K562 (cell line): ENCODE measurements at regions not wholly inside any gene's neighbourhood (a gene's known extent, or its start where the extent isn't known, plus 50 kb on each side); places are given as distances from the start of the nearest gene placed in this dataset.

Source experiments
- ATAC-seq: fragments of 200-7000 bp; cut with Tn5 transposase; 3 replicates; pipeline ENCODE4 v1.9.1; 2020; ENCODE audit warnings: moderate library complexity
- BruUV-seq: library from RNA; stranded (reverse); fragments of 400-500 nt; replicated peaks from 2 replicates; lab custom pipeline; 2021; lab: Mats Ljungman, UMichigan
- CTCF ChIA-PET: fragments of 300-600 bp; formaldehyde crosslinking; extraction: SDS; loops from one replicate; lab custom pipeline; 2021; ENCODE audit warnings: low intra/inter-chr PET ratio; lab: Yijun Ruan, JAX
- POLR2A ChIA-PET: fragments of 300-600, 350-650 bp; sonication (Branson Sonifier 250); formaldehyde crosslinking; extraction: SDS; loops from one replicate; lab custom pipeline; 2021; ENCODE audit warnings: antibody characterized with exemption, inconsistent platforms; lab: Yijun Ruan, JAX
- DNase-seq, 4 experiments: peaks; one replicate each; pipeline versions ENCODE4 v3.0.0 to v3.0.0-alpha.2; 2011 to 2018; ENCODE audit warnings: low spot score in 3 of 4, mixed read lengths in 3 of 4; ENCODE audit errors: extremely low read depth in 1 of 4
- FAIRE-seq: peaks from 2 replicates; lab custom pipeline; 2011; peaks lifted over from hg19 to GRCh38; lab: Jason Lieb, UNC
- H2AFZ ChIP-seq: 2 replicates; pipeline ENCODE4 v1.6.0; 2011; ENCODE audit warnings: low read depth, low read length, control low read depth, inconsistent platforms
- H3K27ac ChIP-seq: fragments of 200-600 bp; 3 replicates; pipeline ENCODE4 v1.8.0; 2011; ENCODE audit warnings: low read depth, mild to moderate bottlenecking, control low read depth, inconsistent platforms, low read length, moderate library complexity, mixed read lengths; ENCODE audit errors: extremely low read depth
- H3K27me3 ChIP-seq, 2 experiments: fragments of 300-600 bp in 1 of 2; 2 replicates in 1 of 2; 3 replicates in 1 of 2; pipeline versions ENCODE4 v1.6.0 to v1.8.0; 2011; ENCODE audit warnings: inconsistent platforms in 2 of 2, low read length in 2 of 2, mild to moderate bottlenecking in 1 of 2, mixed read lengths in 1 of 2, moderate library complexity in 1 of 2; ENCODE audit not compliant: control insufficient read depth in 2 of 2, insufficient read depth in 2 of 2
- H3K36me3 ChIP-seq: fragments of 300-600 bp; 3 replicates; pipeline ENCODE4 v1.8.0; 2011; ENCODE audit warnings: mild to moderate bottlenecking, low read length, inconsistent platforms; ENCODE audit not compliant: control insufficient read depth, insufficient read depth
- H3K4me1 ChIP-seq, 2 experiments: fragments of 200-600 bp in 1 of 2; replicated peaks in 1 of 2; 2 replicates in 1 of 2; 3 replicates in 1 of 2; pipeline versions ENCODE4 v1.5.1 to v1.8.0; 2011; ENCODE audit warnings: inconsistent platforms in 2 of 2, low read length in 2 of 2, mild to moderate bottlenecking in 1 of 2, mixed read lengths in 1 of 2, moderate library complexity in 1 of 2; ENCODE audit not compliant: control insufficient read depth in 2 of 2, insufficient read depth in 2 of 2
- H3K4me2 ChIP-seq: 2 replicates; pipeline ENCODE4 v1.6.1; 2011; ENCODE audit warnings: low read length, control low read depth, inconsistent platforms, mixed read lengths; ENCODE audit not compliant: insufficient read depth
- H3K4me3 ChIP-seq: fragments of 200-600 bp; sonication (generic), shearing (Covaris generic); 2 replicates; pipeline ENCODE4 v1.5.1; 2016; ENCODE audit warnings: control low read depth, inconsistent platforms
- H3K79me2 ChIP-seq: fragments of 200-600 bp; 3 replicates; pipeline ENCODE4 v1.8.0; 2011; ENCODE audit warnings: low read length, inconsistent platforms; ENCODE audit not compliant: control insufficient read depth, insufficient read depth
- H3K9ac ChIP-seq, 2 experiments: 2 replicates each; pipeline versions ENCODE4 v1.6.0 to v1.6.1; 2011; ENCODE audit warnings: low read depth in 2 of 2, low read length in 2 of 2, control low read depth in 1 of 2, inconsistent platforms in 1 of 2, mild to moderate bottlenecking in 1 of 2, mixed read lengths in 1 of 2; ENCODE audit not compliant: insufficient read depth in 1 of 2
- H3K9me1 ChIP-seq: one replicate; pipeline ENCODE4 v1.6.0; 2011; ENCODE audit warnings: inconsistent platforms, mild to moderate bottlenecking, low read length, moderate library complexity; ENCODE audit not compliant: control insufficient read depth, insufficient read depth
- H3K9me3 ChIP-seq: replicated peaks from 2 replicates; pipeline ENCODE4 v1.5.1; 2011; ENCODE audit warnings: low read depth, low read length, inconsistent platforms; ENCODE audit not compliant: control insufficient read depth, insufficient read depth
- H4K20me1 ChIP-seq: replicated peaks from 2 replicates; pipeline ENCODE4 v1.6.1; 2011; ENCODE audit warnings: low read length, inconsistent platforms, mixed read lengths; ENCODE audit not compliant: control insufficient read depth, insufficient read depth
- HMGN3 ChIP-seq: IDR thresholded peaks from 2 replicates; pipeline ENCODE4 v1.6.1; 2011; ENCODE audit warnings: borderline replicate concordance, low read depth, mild to moderate bottlenecking, mixed read lengths, low read length; ENCODE audit not compliant: insufficient read length; ENCODE audit errors: extremely low read depth
- HNRNPL ChIP-seq: fragments of 200-400 bp; formaldehyde crosslinking; IDR thresholded peaks from 2 replicates; pipeline ENCODE4 v1.6.1; 2017; ENCODE audit warnings: low read depth, mild to moderate bottlenecking, low read length
- MXI1 ChIP-seq: IDR thresholded peaks from 2 replicates; pipeline ENCODE4 v1.6.1; 2011; ENCODE audit warnings: low read depth, mild to moderate bottlenecking, improper control_type of control experiment, low read length
- TARDBP ChIP-seq: fragments of 450-650 bp; IDR thresholded peaks from 2 replicates; pipeline ENCODE4 v1.6.1; 2016
- TRIM24 ChIP-seq, 2 experiments: fragments of 450-650 bp; IDR thresholded peaks; 2 replicates each; pipeline ENCODE4 v1.6.1; 2016
- XRCC5 ChIP-seq: fragments of 200-400 bp; formaldehyde crosslinking; IDR thresholded peaks from 2 replicates; pipeline ENCODE4 v1.6.1; 2017; ENCODE audit warnings: low read depth, mild to moderate bottlenecking, low read length
- ZC3H4 ChIP-seq: sonication (generic); formaldehyde crosslinking; IDR thresholded peaks from 2 replicates; pipeline ENCODE4 v1.9.0; 2021; ENCODE audit warnings: missing genetic modification reagents, borderline replicate concordance
- ZNF780A ChIP-seq: fragments of 250-450 bp; sonication (Bioruptor Pico); IDR thresholded peaks from 2 replicates; pipeline ENCODE4 v1.5.0; 2021; ENCODE audit warnings: mild to moderate bottlenecking
- WGBS: fragments of 100-300 bp; shearing (Covaris generic); methylation state at CpG from one replicate; pipeline ENCODE4 v1.1.6; 2016; ENCODE audit warnings: low coverage, mixed read lengths; ENCODE audit not compliant: insufficient coverage; ENCODE audit errors: missing lambda C conversion rate; 5-methylcytosine and 5-hydroxymethylcytosine counted together
- in situ Hi-C: fragments of 300-500 bp; cut with MboI; formaldehyde crosslinking; loops from 4 replicates; pipeline ENCODE4 v1.15.0; 2018; ENCODE audit warnings: inconsistent platforms, mixed read lengths
- intact Hi-C: fragments of 100-400 bp; cut with micrococcal nuclease; formaldehyde crosslinking; loops from 2 replicates; pipeline ENCODE4 v1.14.2; 2022
- TF ChIP-seq, protein P1 (sequence below): fragments of 200-800 bp; sonication (Bioruptor generic); IDR thresholded peaks from 2 replicates; pipeline ENCODE4 v1.6.1; 2017; ENCODE audit warnings: missing genetic modification characterization, missing compliant biosample characterization
- TF ChIP-seq, protein P2 (sequence below): fragments of 250-450 bp; sonication (Bioruptor Pico); IDR thresholded peaks from 2 replicates; pipeline ENCODE4 v1.4.0; 2020

DNA sequence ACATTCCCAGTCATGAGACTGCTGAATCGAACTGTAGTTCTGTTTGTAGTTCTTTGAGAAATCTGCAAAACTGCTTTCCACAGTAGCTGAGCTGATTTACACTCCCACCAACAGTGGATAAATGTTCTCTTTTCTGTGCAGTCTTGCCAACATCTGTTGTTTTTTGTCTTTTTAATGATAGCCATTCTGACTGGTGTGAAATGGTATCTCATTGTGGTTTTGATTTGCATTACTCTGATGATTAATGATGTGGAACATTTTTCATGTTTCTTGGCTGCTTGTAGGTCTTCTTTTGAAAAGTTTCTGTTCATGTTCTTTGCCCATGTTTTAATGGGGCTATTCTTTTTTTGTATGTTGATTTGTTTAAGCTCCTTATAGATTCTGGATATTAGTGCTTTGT lies 187.3 kb upstream of the TLE4 start:
- intact Hi-C loops (no loop called here), in situ Hi-C loops (no loop called here)
- Histone ChIP-seq H3K4me3 (no peak overlapping the region), H3K27me3 (no peaks in the 10 kb centered on the region), H3K9me1 (no peaks in the 10 kb centered on the region), H4K20me1 (no peaks in the 10 kb centered on the region), H3K9me3 (no peaks in the 10 kb centered on the region), H2AFZ (no peak overlapping the region), H3K27ac (no peak overlapping the region), H3K9ac (no peak overlapping the region), H3K4me1 (no peaks in the 10 kb centered on the region), H3K79me2 (no peaks in the 10 kb centered on the region), H3K36me3 (no peaks in the 10 kb centered on the region), H3K4me2 (no peak overlapping the region)
- ChIA-PET CTCF (no interaction called here), POLR2A (no interaction called here)
- ATAC-seq (no peak), FAIRE-seq (no peak), DNase-seq (no peak)
- no peak for TF ChIP-seq HNRNPL
- no peak for TF ChIP-seq MXI1
- no peak for TF ChIP-seq XRCC5
- WGBS, result 0% methylated on average over 1 of the region's 1 CpG
- no TSS peak for BruUV-seq

DNA sequence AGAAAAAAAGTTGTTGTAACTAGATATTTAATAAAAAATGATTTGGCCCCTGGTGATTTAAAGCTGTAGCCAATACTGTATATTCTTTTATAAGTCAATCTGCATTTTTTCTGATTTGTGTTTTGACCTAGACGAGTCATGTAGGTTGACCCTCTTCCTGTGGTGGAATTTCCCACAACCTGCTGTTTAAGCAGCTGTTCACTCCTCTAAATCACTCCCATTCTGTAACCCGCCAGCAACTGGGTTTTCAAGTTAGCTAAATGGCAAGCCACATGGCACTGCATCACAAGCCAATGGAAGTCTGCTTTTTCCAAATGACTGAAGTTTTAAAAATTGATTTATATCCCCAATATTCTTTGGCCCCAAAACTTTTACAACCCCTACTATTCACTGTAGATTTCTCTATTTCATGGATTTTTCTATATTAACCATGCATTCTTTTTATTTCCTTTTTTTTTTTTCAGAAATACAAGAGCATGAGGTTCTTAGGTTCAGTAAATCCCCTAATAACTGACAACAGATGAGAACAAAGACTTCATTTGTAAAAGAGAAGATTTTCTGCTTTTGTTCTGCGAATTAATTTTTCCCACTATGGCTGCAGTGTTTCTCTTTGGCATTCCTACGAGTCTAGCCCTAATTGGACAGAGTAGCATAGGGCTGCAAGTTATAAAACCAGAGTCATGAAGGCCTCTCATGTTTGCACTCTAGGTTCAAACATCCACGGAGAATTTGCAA lies 184.5 kb upstream of the TLE4 start:
- POLR2A ChIA-PET, result no interaction called here
- Histone ChIP-seq H3K9me1 (no peaks in the 10 kb centered on the region), H3K9me3 (no peaks in the 10 kb centered on the region), H4K20me1 (no peaks in the 10 kb centered on the region), H3K9ac (no peak overlapping the region), H3K27me3 (no peaks in the 10 kb centered on the region), H3K4me2 (no peak overlapping the region), H3K27ac (no peak overlapping the region), H3K4me3 (no peak overlapping the region), H3K4me1 (no peaks in the 10 kb centered on the region), H3K79me2 (no peaks in the 10 kb centered on the region), H2AFZ (no peak overlapping the region), H3K36me3 (no peaks in the 10 kb centered on the region)
- no peak for FAIRE-seq
- intact Hi-C loops, result no loop called here
- CTCF ChIA-PET, result no interaction called here
- no TSS peak for BruUV-seq
- in situ Hi-C loops, result no loop called here
- ATAC-seq, result no peak
- WGBS, result 0% methylated on average over 4 of the region's 5 CpGs
- no peak for TF ChIP-seq ZC3H4 (CRISPR knock-in tag)
- TF ChIP-seq TARDBP, result no peak
- TF ChIP-seq TRIM24 (IDR thresholded peaks at IDR 0.05), result no peak
- no peak for TF ChIP-seq HMGN3
- TF ChIP-seq, protein P1, sequence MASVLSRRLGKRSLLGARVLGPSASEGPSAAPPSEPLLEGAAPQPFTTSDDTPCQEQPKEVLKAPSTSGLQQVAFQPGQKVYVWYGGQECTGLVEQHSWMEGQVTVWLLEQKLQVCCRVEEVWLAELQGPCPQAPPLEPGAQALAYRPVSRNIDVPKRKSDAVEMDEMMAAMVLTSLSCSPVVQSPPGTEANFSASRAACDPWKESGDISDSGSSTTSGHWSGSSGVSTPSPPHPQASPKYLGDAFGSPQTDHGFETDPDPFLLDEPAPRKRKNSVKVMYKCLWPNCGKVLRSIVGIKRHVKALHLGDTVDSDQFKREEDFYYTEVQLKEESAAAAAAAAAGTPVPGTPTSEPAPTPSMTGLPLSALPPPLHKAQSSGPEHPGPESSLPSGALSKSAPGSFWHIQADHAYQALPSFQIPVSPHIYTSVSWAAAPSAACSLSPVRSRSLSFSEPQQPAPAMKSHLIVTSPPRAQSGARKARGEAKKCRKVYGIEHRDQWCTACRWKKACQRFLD, result no peak
- no peak for TF ChIP-seq ZNF780A (CRISPR knock-in tag)
- TF ChIP-seq, protein P2, sequence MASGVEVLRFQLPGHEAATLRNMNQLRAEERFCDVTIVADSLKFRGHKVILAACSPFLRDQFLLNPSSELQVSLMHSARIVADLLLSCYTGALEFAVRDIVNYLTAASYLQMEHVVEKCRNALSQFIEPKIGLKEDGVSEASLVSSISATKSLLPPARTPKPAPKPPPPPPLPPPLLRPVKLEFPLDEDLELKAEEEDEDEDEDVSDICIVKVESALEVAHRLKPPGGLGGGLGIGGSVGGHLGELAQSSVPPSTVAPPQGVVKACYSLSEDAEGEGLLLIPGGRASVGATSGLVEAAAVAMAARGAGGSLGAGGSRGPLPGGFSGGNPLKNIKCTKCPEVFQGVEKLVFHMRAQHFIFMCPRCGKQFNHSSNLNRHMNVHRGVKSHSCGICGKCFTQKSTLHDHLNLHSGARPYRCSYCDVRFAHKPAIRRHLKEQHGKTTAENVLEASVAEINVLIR (CRISPR knock-in tag), result no peak
- no peak for DNase-seq
